Fibroblast of lung (primary cell): ENCODE measurements at regions not wholly inside any gene's neighbourhood (a gene's known extent, or its start where the extent isn't known, plus 50 kb on each side); places are given as distances from the start of the nearest gene placed in this dataset.

Experiments used
- DNase-seq, 2 donors: peaks; one replicate each; pipeline versions ENCODE4 v3.0.0 to v3.0.0-alpha.2; 2010; ENCODE audit warnings: low read depth in 2 of 2
- H2AFZ ChIP-seq: 2 replicates; pipeline ENCODE4 v1.5.1; 2012; ENCODE audit warnings: low read length, control low read depth, inconsistent platforms
- H3K27ac ChIP-seq: 2 replicates; pipeline ENCODE4 v1.5.1; 2011; ENCODE audit warnings: low read length, control low read depth; ENCODE audit not compliant: insufficient read depth
- H3K27me3 ChIP-seq: 2 replicates; pipeline ENCODE4 v1.5.1; 2011; ENCODE audit warnings: mild to moderate bottlenecking, low read length; ENCODE audit not compliant: control insufficient read depth, insufficient read depth
- H3K36me3 ChIP-seq: 2 replicates; pipeline ENCODE4 v1.5.1; 2011; ENCODE audit warnings: low read length; ENCODE audit not compliant: control insufficient read depth, insufficient read depth
- H3K4me1 ChIP-seq: 2 replicates; pipeline ENCODE4 v1.5.1; 2011; ENCODE audit warnings: low read length; ENCODE audit not compliant: control insufficient read depth, insufficient read depth; ENCODE audit errors: extremely low read depth
- H3K4me2 ChIP-seq: 2 replicates; pipeline ENCODE4 v1.5.1; 2011; ENCODE audit warnings: low read length, control low read depth; ENCODE audit not compliant: insufficient read depth; ENCODE audit errors: extremely low read depth
- H3K4me3 ChIP-seq, 4 experiments: fragments of 200-600 bp in 1 of 4; sonication (generic) in 1 of 4; replicated peaks in 1 of 4; 2 replicates each; pipeline ENCODE4 v1.5.1; 2011 to 2016; ENCODE audit warnings: low read length in 4 of 4, low read depth in 3 of 4, mild to moderate bottlenecking in 3 of 4, control low read depth in 2 of 4, inconsistent platforms in 1 of 4, mixed read lengths in 1 of 4; ENCODE audit not compliant: insufficient read depth in 1 of 4; ENCODE audit errors: control extremely low read depth in 1 of 4
- H3K79me2 ChIP-seq: 2 replicates; pipeline ENCODE4 v1.5.1; 2012; ENCODE audit warnings: mild to moderate bottlenecking, low read length, inconsistent platforms; ENCODE audit not compliant: control insufficient read depth, insufficient read depth
- H3K9ac ChIP-seq: 2 replicates; pipeline ENCODE4 v1.5.1; 2011; ENCODE audit warnings: mild to moderate bottlenecking, low read length, control low read depth; ENCODE audit not compliant: insufficient read depth
- H3K9me3 ChIP-seq: 2 replicates; pipeline ENCODE4 v1.5.1; 2012; ENCODE audit warnings: low read depth, low read length; ENCODE audit not compliant: control insufficient read depth, insufficient read depth
- H4K20me1 ChIP-seq: 2 replicates; pipeline ENCODE4 v1.5.1; 2011; ENCODE audit warnings: low read length; ENCODE audit not compliant: control insufficient read depth, insufficient read depth; ENCODE audit errors: extremely low read depth
- CTCF ChIP-seq, 2 donors: IDR thresholded peaks in 1 of 2; conservative IDR thresholded peaks in 1 of 2; 1 replicate in 1 of 2; 2 replicates in 1 of 2; pipeline ENCODE4 v1.5.1; 2011 to 2012; ENCODE audit warnings: low read length in 2 of 2, control low read depth in 1 of 2, inconsistent platforms in 1 of 2, low read depth in 1 of 2, mild to moderate bottlenecking in 1 of 2
- EZH2 ChIP-seq: IDR thresholded peaks from 2 replicates; pipeline ENCODE4 v1.5.1; 2012; ENCODE audit warnings: low read length, control low read depth, mild to moderate bottlenecking; ENCODE audit errors: missing control alignments

- H2AFZ ChIP-seq, result no peak overlapping the region
- no peak overlapping the region for H3K27ac ChIP-seq
These were observed 196.5 kb downstream of the UBE3A start for GRCh38 chr15:25242166-25242879.

GRCh38 chr15:25242957-25243799 lies 195.6 kb downstream of the UBE3A start:
- no peak overlapping the region for H3K4me2 ChIP-seq
- H3K27ac ChIP-seq, result no peak overlapping the region
- no peaks in the 10 kb centered on the region for H3K9me3 ChIP-seq

More at GRCh38 chr15:25242166-25242879, 196.5 kb downstream of the UBE3A start:
- H4K20me1 ChIP-seq, result no peaks in the 10 kb centered on the region
- DNase-seq, result no peak
- H3K4me3 ChIP-seq, result no peak overlapping the region
- H3K27me3 ChIP-seq, result no peaks in the 10 kb centered on the region
- H3K4me1 ChIP-seq, result no peaks in the 10 kb centered on the region
- H3K36me3 ChIP-seq, result no peaks in the 10 kb centered on the region
- no peak overlapping the region for H3K4me2 ChIP-seq
- H3K9ac ChIP-seq, result no peak overlapping the region
- H3K9me3 ChIP-seq, result no peaks in the 10 kb centered on the region
- H3K79me2 ChIP-seq, result no peaks in the 10 kb centered on the region
- no peak for TF ChIP-seq EZH2
- TF ChIP-seq CTCF (conservative IDR thresholded peaks at IDR 0.05 in 1 of 2, IDR thresholded peaks at IDR 0.05 in 1 of 2; ENCODE audit: low read depth in 1 of 2, low read length in 2 of 2), result no peak

More at GRCh38 chr15:25242957-25243799, 195.6 kb downstream of the UBE3A start:
- no peak for DNase-seq
- Histone ChIP-seq H3K79me2 (no peaks in the 10 kb centered on the region), H2AFZ (no peak overlapping the region), H4K20me1 (no peaks in the 10 kb centered on the region), H3K4me3 (no peak overlapping the region), H3K9ac (no peak overlapping the region), H3K36me3 (no peaks in the 10 kb centered on the region), H3K27me3 (no peaks in the 10 kb centered on the region), H3K4me1 (no peaks in the 10 kb centered on the region)
- no peak for TF ChIP-seq CTCF (conservative IDR thresholded peaks at IDR 0.05 in 1 of 2, IDR thresholded peaks at IDR 0.05 in 1 of 2; ENCODE audit: low read depth in 1 of 2, low read length in 2 of 2)
- no peak for TF ChIP-seq EZH2
